ENCODE measurements at regions not wholly inside any gene's neighbourhood (a gene's known extent, or its start where the extent isn't known, plus 50 kb on each side); places are given as distances from the start of the nearest gene placed in this dataset.

GRCh38 chr11:69559181-69559580 is 77.7 kb downstream of the LINC01488 start:
- H3K27me3 ChIP-seq (ENCODE audit: insufficient read depth): no peaks in the 10 kb centered on the region
- CTCF ChIA-PET: interaction anchor here (1.0 kb wide), 1 partner anchor 111 kb away, joined by 4 read pairs; no protein-coding TSS in a partner anchor
- peaks cover 4% of the 10 kb centered on the region for H3F3A ChIP-seq (replicated peaks; ENCODE audit: insufficient read depth)
- H2AFZ ChIP-seq (ENCODE audit: low read depth): no peak overlapping the region
- H3K79me2 ChIP-seq (ENCODE audit: insufficient read depth): no peaks in the 10 kb centered on the region
- H3K9me2 ChIP-seq: no peaks in the 10 kb centered on the region
- DNase-seq: no peak
- H3K9ac ChIP-seq: no peak overlapping the region
- POLR2A ChIA-PET: no interaction called here
- H3K4me2 ChIP-seq: no peak overlapping the region
- H4K20me1 ChIP-seq (ENCODE audit: insufficient read depth): no peaks in the 10 kb centered on the region
- no peak overlapping the region for H3K4me3 ChIP-seq (ENCODE audit: low read depth in 2 of 2, low read length in 1 of 2)
- TF ChIP-seq FOSL2 (IDR thresholded peaks at IDR 0.05; ENCODE audit: borderline replicate concordance, low read depth) (no peak), MXI1 (IDR thresholded peaks at IDR 0.05; ENCODE audit: low read depth, low read length) (no peak), CHD2 (IDR thresholded peaks at IDR 0.05; ENCODE audit: low read length, partially characterized antibody) (no peak)
- WGBS (ENCODE audit: low lambda C conversion rate): 81% methylated on average over 5 of the region's 5 CpGs
- no peaks in the 10 kb centered on the region for H3K4me1 ChIP-seq (ENCODE audit: control insufficient read depth in 1 of 2, insufficient read depth in 2 of 2, low read depth in 1 of 2, low read length in 1 of 2)
- H3K36me3 ChIP-seq (replicated peaks in 1 of 2; ENCODE audit: control insufficient read depth in 1 of 2, insufficient read depth in 2 of 2, low read length in 1 of 2): no peaks in the 10 kb centered on the region
- no peak overlapping the region for H3K27ac ChIP-seq (ENCODE audit: low read depth in 2 of 2, low read length in 1 of 2)
- H3K9me3 ChIP-seq: no peaks in the 10 kb centered on the region

GRCh38 chr11:69560141-69560790 is 78.8 kb downstream of the LINC01488 start:
- Histone ChIP-seq H2AFZ (ENCODE audit: low read depth) (no peak overlapping the region), H3K79me2 (ENCODE audit: insufficient read depth) (no peaks in the 10 kb centered on the region), H3K9me2 (no peaks in the 10 kb centered on the region), H4K20me1 (ENCODE audit: insufficient read depth) (no peaks in the 10 kb centered on the region), H3K4me2 (no peak overlapping the region), H3K9ac (no peak overlapping the region), H3K9me3 (no peaks in the 10 kb centered on the region), H3K36me3 (replicated peaks in 1 of 2; ENCODE audit: control insufficient read depth in 1 of 2, insufficient read depth in 2 of 2, low read length in 1 of 2) (no peaks in the 10 kb centered on the region), H3F3A (replicated peaks; ENCODE audit: insufficient read depth) (peaks cover 4% of the 10 kb centered on the region), H3K4me3 (ENCODE audit: low read depth in 2 of 2, low read length in 1 of 2) (no peak overlapping the region), H3K27ac (ENCODE audit: low read depth in 2 of 2, low read length in 1 of 2) (no peak overlapping the region), H3K4me1 (ENCODE audit: control insufficient read depth in 1 of 2, insufficient read depth in 2 of 2, low read depth in 1 of 2, low read length in 1 of 2) (no peaks in the 10 kb centered on the region), H3K27me3 (ENCODE audit: insufficient read depth) (no peaks in the 10 kb centered on the region)
- no peak for DNase-seq
- ChIA-PET CTCF (no interaction called here), POLR2A (no interaction called here)
- 90% methylated on average over 4 of the region's 4 CpGs for WGBS (ENCODE audit: low lambda C conversion rate)
- TF ChIP-seq SIN3A (IDR thresholded peaks at IDR 0.05; ENCODE audit: borderline replicate concordance, low read depth, low read length) (no peak), SMC3 (IDR thresholded peaks at IDR 0.05; ENCODE audit: low read depth, low read length) (no peak), USF1 (IDR thresholded peaks at IDR 0.05; ENCODE audit: borderline replicate concordance, low read depth) (no peak), RAD21 (IDR thresholded peaks at IDR 0.05; ENCODE audit: low read length) (no peak), MAX (IDR thresholded peaks at IDR 0.05; ENCODE audit: low read depth) (no peak), GATA2 (CRISPR knock-in tag; IDR thresholded peaks at IDR 0.05) (no peak)

- DNase-seq: no peak
- Histone ChIP-seq H3K4me2 (no peak overlapping the region), H3K27ac (ENCODE audit: low read depth in 2 of 2, low read length in 1 of 2) (no peak overlapping the region), H3K36me3 (replicated peaks in 1 of 2; ENCODE audit: control insufficient read depth in 1 of 2, insufficient read depth in 2 of 2, low read length in 1 of 2) (no peaks in the 10 kb centered on the region), H3K9me3 (no peaks in the 10 kb centered on the region), H3K9ac (no peak overlapping the region), H3K4me3 (ENCODE audit: low read depth in 2 of 2, low read length in 1 of 2) (no peak overlapping the region), H3K9me2 (no peaks in the 10 kb centered on the region), H4K20me1 (ENCODE audit: insufficient read depth) (no peaks in the 10 kb centered on the region), H3F3A (replicated peaks; ENCODE audit: insufficient read depth) (peaks cover 4% of the 10 kb centered on the region), H3K79me2 (ENCODE audit: insufficient read depth) (no peaks in the 10 kb centered on the region), H2AFZ (ENCODE audit: low read depth) (no peak overlapping the region), H3K4me1 (ENCODE audit: control insufficient read depth in 1 of 2, insufficient read depth in 2 of 2, low read depth in 1 of 2, low read length in 1 of 2) (peaks cover 0 to 1% of the 10 kb centered on the region in 2 experiments; a peak in 1 of 4 replicates), H3K27me3 (ENCODE audit: insufficient read depth) (no peaks in the 10 kb centered on the region)
- POLR2A ChIA-PET: no interaction called here
- 77% methylated on average over 4 of the region's 4 CpGs for WGBS (ENCODE audit: low lambda C conversion rate)
- TF ChIP-seq RXRA (IDR thresholded peaks at IDR 0.05; ENCODE audit: borderline replicate concordance, low read depth) (no peak), RFX5 (IDR thresholded peaks at IDR 0.05; ENCODE audit: low read length) (no peak), GATA2 (CRISPR knock-in tag; IDR thresholded peaks at IDR 0.05) (no peak), EZH2phosphoT487 (IDR thresholded peaks at IDR 0.05; ENCODE audit: borderline replicate concordance, low read depth) (no peak), RCOR1 (IDR thresholded peaks at IDR 0.05; ENCODE audit: low read length) (no peak)
- CTCF ChIA-PET: no interaction called here
These were observed 78.7 kb upstream of the CCND1 start for GRCh38 chr11:69562302-69562701.
